GM12864 (cell line): ENCODE measurements at regions not wholly inside any gene's neighbourhood (a gene's known extent, or its start where the extent isn't known, plus 50 kb on each side); places are given as distances from the start of the nearest gene placed in this dataset.
"Not testable (repeated sequence)": the region's sequence is repeated elsewhere in the genome, so short reads cannot be mapped to it uniquely, and the experiment has no call there.

Experiments used
- DNase-seq: peaks from one replicate; pipeline ENCODE4 v3.0.0-alpha.2; 2011; ENCODE audit warnings: low read depth
- H3K4me3 ChIP-seq: 2 replicates; pipeline ENCODE4 v1.5.1; 2011; ENCODE audit warnings: mild to moderate bottlenecking, low read depth, low read length, control low read depth
- CTCF ChIP-seq: IDR thresholded peaks from 2 replicates; pipeline ENCODE4 v1.5.1; 2011; ENCODE audit warnings: low read depth, mild to moderate bottlenecking, moderate library complexity, low read length, control low read depth, inconsistent platforms; ENCODE audit errors: missing control alignments

GRCh38 chr1:189787201-189787600 lies 690.5 kb downstream of the BRINP3 start:
- H3K4me3 ChIP-seq: no peak overlapping the region
- no peak for TF ChIP-seq CTCF
- no peak for DNase-seq

- H3K4me3 ChIP-seq: no peak overlapping the region
- DNase-seq: no peak
- TF ChIP-seq CTCF: no peak
Observed at GRCh38 chr1:189790335-189790734, 687.3 kb downstream of the BRINP3 start.

- TF ChIP-seq CTCF: no peak
- no peak overlapping the region for H3K4me3 ChIP-seq
- DNase-seq: no peak
Observed at GRCh38 chr1:189803364-189803763, 674.3 kb downstream of the BRINP3 start.

- no peak for TF ChIP-seq CTCF
- H3K4me3 ChIP-seq: no peak overlapping the region
- no peak for DNase-seq
Observed at GRCh38 chr1:189804352-189804751, 673.3 kb downstream of the BRINP3 start.

GRCh38 chr1:189805735-189806134 lies 671.9 kb downstream of the BRINP3 start:
- no peak overlapping the region for H3K4me3 ChIP-seq
- DNase-seq: no peak

GRCh38 chr1:189810639-189811038 lies 667.0 kb downstream of the BRINP3 start:
- DNase-seq, H3K4me3 ChIP-seq: not testable (repeated sequence)

More at GRCh38 chr1:189805735-189806134, 671.9 kb downstream of the BRINP3 start:
- TF ChIP-seq CTCF: no peak

GRCh38 chr1:189811960-189812359 lies 665.7 kb downstream of the BRINP3 start:
- no peak for DNase-seq
- TF ChIP-seq CTCF: no peak
- no peak overlapping the region for H3K4me3 ChIP-seq

GRCh38 chr1:189816558-189816957 lies 661.1 kb downstream of the BRINP3 start:
- DNase-seq: no peak
- TF ChIP-seq CTCF: no peak

More at GRCh38 chr1:189816558-189816957, 661.1 kb downstream of the BRINP3 start:
- H3K4me3 ChIP-seq: no peak overlapping the region
